HEK293T (cell line): ENCODE measurements at regions not wholly inside any gene's neighbourhood (a gene's known extent, or its start where the extent isn't known, plus 50 kb on each side); places are given as distances from the start of the nearest gene placed in this dataset.

Source experiments
- FOXA1 ChIP-seq: fragments of 450-650 bp; IDR thresholded peaks from 2 replicates; pipeline ENCODE4 v1.6.1; 2016; ENCODE audit warnings: mild to moderate bottlenecking
- FOXK2 ChIP-seq: fragments of 450-650 bp; IDR thresholded peaks from 2 replicates; pipeline ENCODE4 v1.6.1; 2016; ENCODE audit warnings: mild to moderate bottlenecking

GRCh38 chr2:57602733-57603132 lies 443.9 kb upstream of the VRK2 start:
- TF ChIP-seq FOXK2 (no peak), FOXA1 (no peak)
